GM10266 (cell line): ENCODE measurements at regions not wholly inside any gene's neighbourhood (a gene's known extent, or its start where the extent isn't known, plus 50 kb on each side); places are given as distances from the start of the nearest gene placed in this dataset.

Source experiments
- DNase-seq: peaks from one replicate; pipeline ENCODE4 v3.0.0; 2012; ENCODE audit errors: extremely low spot score
- TF ChIP-seq, protein P1 (sequence below): IDR thresholded peaks from 2 replicates; pipeline ENCODE4 v1.5.1; 2012; ENCODE audit warnings: mild to moderate bottlenecking, low read depth; ENCODE audit not compliant: control insufficient read depth, insufficient read depth; ENCODE audit errors: missing control alignments

DNA sequence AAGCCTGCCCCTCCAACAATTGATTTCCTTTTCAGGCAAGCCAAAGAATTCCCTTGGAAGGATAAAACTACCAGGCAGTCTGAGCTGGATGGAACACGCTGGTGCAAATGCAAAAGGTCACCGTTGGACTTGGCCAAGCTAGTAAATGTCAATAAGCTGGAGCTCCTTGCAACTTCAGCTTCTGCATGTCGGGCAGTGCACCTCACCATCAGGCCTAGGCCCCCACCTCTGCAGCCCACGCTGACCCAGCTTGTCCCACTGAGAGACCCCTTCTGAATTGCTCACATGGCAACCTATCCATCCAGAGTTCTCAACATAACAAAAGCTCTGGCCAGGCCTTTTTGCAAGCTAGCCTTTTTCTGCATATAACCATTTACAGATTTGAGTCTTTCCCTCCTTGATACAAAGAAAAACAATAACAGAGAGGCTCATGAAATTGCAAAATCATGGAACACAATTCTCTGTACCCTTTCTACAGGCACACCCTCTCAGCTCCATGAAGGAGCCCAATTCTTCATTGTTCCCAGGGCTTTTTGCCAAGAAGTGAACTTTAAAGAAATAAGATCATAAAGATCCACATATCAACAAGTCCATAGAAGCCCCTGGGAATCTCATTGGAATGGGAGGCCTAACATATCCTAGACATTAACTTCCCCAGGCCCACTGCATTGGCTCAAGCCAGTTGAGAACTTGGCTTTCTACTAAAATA, 123.9 kb upstream of the SLIT3 start:
- no peak for DNase-seq
- TF ChIP-seq, protein P1, sequence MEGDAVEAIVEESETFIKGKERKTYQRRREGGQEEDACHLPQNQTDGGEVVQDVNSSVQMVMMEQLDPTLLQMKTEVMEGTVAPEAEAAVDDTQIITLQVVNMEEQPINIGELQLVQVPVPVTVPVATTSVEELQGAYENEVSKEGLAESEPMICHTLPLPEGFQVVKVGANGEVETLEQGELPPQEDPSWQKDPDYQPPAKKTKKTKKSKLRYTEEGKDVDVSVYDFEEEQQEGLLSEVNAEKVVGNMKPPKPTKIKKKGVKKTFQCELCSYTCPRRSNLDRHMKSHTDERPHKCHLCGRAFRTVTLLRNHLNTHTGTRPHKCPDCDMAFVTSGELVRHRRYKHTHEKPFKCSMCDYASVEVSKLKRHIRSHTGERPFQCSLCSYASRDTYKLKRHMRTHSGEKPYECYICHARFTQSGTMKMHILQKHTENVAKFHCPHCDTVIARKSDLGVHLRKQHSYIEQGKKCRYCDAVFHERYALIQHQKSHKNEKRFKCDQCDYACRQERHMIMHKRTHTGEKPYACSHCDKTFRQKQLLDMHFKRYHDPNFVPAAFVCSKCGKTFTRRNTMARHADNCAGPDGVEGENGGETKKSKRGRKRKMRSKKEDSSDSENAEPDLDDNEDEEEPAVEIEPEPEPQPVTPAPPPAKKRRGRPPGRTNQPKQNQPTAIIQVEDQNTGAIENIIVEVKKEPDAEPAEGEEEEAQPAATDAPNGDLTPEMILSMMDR, result no peak

DNA sequence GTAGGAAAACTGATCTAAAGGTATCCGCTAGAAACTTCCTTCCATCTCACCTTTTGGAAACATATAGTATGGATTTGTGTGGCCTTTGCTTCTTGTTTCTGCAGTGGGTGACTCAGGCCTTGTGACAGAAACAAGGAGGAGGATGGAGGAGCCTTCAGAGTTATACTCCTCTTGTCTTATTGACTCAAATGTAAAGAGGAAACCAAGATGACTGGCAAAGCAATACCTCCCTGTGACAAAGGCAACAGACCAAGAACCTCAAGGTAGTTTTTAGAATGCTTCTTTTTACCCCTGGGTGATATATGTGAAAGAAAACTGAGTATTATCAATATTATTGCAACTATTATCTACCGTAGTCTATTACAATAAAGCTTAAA, 123.3 kb upstream of the SLIT3 start:
- DNase-seq, result no peak
- TF ChIP-seq, protein P1, result no peak

DNA sequence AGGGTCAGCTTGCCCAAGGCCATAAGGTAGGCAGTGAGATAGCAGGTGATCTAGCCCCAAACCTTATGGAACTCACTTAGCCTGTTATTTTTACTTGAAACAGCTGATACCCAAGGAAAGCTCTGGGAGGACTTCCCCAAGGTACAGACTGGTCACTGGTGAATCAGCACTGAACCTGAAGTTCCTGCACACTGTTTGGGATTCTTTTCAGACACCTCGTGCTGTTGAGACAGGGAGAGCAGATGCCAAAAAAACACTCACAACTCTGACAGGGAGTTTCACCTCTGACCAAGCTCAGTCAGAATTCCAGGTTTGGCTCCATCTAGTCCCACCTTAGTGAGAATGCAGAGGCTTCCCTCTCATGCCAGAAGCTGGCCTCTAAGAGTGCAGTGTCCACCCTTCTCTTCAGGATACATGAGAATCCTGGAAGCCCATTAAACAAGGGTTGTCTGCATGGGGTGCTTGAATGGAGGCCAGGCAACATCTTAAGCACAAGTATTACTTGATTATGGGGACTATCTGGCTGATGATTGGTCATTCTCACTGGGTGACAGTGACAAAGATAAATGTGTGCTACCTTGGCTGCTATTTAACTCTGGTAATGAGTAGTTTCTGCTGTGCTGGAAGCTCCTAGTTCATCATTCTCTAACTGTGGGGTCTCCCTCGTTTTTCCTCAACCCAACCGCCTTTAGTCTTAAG, 122.8 kb upstream of the SLIT3 start:
- TF ChIP-seq, protein P1, result no peak
- DNase-seq, result no peak

DNA sequence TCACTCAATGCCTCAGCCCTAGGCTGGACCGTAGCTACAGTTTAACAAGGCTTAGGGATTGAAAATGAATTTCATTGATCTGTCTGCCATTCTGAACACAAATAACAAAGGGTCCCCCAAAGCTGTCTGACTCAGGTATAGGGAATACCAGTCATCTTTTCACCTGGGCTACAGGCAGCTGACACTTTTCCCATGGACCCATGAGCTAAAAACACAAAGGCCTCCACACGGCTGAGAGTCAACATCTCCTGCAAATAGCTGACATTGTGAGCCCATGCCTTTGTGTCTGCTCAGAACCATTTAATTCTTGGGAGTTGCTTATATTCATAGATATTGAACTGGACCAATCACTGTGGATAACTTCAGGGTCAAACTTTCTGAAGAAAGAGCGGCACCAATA, 121.1 kb upstream of the SLIT3 start:
- no peak for DNase-seq
- TF ChIP-seq, protein P1, result no peak

DNA sequence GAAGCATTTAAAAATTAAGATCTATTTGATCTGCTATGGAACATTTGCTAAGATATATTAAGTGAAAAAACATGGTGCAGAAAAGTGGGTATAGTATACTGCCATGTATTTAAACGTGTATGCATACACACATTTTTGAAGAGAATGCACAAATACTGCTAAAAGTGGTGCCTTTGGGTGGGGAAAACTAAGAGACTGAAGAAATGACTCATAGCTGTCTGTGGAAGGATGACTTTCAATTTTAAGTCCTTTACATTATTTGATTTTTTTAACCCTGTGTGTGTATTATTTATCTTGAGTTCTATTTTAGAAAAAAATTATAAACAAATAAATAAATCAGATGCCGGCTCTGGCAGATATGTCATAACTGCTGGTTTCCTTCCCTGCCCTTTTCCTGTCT, 120.7 kb upstream of the SLIT3 start:
- DNase-seq, result no peak
- TF ChIP-seq, protein P1, result no peak

DNA sequence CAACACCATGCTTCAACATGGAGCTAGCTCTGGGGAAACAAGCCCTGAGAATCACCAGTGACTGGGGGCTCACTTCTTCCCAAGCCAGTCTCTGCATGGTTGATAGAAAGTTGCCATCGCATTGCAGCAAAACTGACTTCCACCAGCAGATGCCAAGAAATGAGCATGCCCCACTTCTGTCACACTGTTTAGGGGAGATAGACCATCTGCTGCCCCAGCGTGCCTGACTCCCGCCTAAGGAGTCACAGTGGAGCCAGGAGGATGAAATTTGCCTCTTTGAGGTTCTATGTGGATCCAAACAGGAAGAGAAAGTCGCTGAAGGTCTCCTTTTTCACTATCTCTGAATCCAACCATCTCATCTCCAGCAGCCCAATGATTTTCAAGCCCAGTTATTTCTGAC, 116.7 kb upstream of the SLIT3 start:
- DNase-seq, result no peak
- TF ChIP-seq, protein P1, result no peak

DNA sequence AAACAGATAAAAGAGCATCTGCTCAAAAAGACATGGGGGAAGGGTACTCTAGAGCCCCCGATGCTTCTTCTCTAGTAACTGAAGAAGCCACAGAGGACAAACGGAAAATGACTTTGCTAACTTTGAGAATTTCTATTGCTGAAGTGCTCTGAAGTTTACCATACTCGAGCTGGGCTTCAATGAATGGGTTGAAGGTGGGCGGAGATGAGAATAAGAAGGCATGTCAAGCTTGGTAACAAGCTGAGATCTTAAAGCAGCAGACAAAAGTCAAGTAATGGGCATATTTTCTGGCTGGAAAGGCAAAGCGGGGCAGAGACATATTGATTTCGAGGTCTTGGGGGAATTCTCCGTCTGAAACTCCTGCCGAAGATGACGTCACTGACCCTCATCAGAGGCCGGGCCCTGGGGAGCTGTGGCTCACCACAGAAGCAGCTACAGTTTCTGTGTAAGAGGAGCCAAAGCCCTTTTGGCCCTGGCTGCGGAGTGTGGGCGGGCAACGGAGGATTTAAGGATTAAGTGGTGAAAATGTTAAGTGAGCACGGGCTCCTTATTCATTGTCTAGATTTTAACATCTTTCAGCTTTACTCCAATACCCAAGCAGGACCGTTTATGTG, 115.8 kb upstream of the SLIT3 start:
- TF ChIP-seq, protein P1, result no peak
- peak; percentile 78 for DNase-seq
